Activated naive CD4-positive, alpha-beta T cell treated with anti-CD3 and anti-CD28 coated beads, Interleukin-2, amount 50 U/mL, for 24 hours (primary cell): ENCODE measurements at regions not wholly inside any gene's neighbourhood (a gene's known extent, or its start where the extent isn't known, plus 50 kb on each side); places are given as distances from the start of the nearest gene placed in this dataset.

Experiments
- H3K27ac Mint-ChIP-seq: one replicate; pipeline ENCODE4 v1.8.0; 2021; ENCODE audit warnings: mild to moderate bottlenecking, mixed read lengths
- H3K27me3 Mint-ChIP-seq: one replicate; pipeline ENCODE4 v1.8.0; 2021; ENCODE audit warnings: mixed read lengths
- H3K36me3 Mint-ChIP-seq: one replicate; pipeline ENCODE4 v1.8.0; 2021; ENCODE audit warnings: mixed read lengths
- H3K4me1 Mint-ChIP-seq: one replicate; pipeline ENCODE4 v1.8.0; 2021; ENCODE audit warnings: mixed read lengths
- H3K4me3 Mint-ChIP-seq: one replicate; pipeline ENCODE4 v1.8.0; 2021; ENCODE audit warnings: mild to moderate bottlenecking, mixed read lengths
- H3K9me3 Mint-ChIP-seq: one replicate; pipeline ENCODE4 v1.8.0; 2021; ENCODE audit warnings: mixed read lengths

GRCh38 chr7:81618396-81619014 lies 151.3 kb downstream of the HGF start:
- no peak overlapping the region for H3K4me3 Mint-ChIP-seq
- H3K27me3 Mint-ChIP-seq = no peaks in the 10 kb centered on the region
- H3K9me3 Mint-ChIP-seq = no peaks in the 10 kb centered on the region
- H3K36me3 Mint-ChIP-seq = no peaks in the 10 kb centered on the region
- H3K27ac Mint-ChIP-seq = no peak overlapping the region
- no peaks in the 10 kb centered on the region for H3K4me1 Mint-ChIP-seq

GRCh38 chr7:81616951-81617350 lies 152.9 kb downstream of the HGF start:
- Mint-ChIP-seq H3K27ac (no peak overlapping the region), H3K27me3 (no peaks in the 10 kb centered on the region), H3K4me1 (no peaks in the 10 kb centered on the region), H3K36me3 (no peaks in the 10 kb centered on the region), H3K4me3 (no peak overlapping the region), H3K9me3 (no peaks in the 10 kb centered on the region)

- Mint-ChIP-seq H3K9me3 (no peaks in the 10 kb centered on the region), H3K27me3 (no peaks in the 10 kb centered on the region), H3K4me1 (no peaks in the 10 kb centered on the region), H3K4me3 (no peak overlapping the region), H3K27ac (no peak overlapping the region), H3K36me3 (no peaks in the 10 kb centered on the region)
These were observed 158.0 kb downstream of the HGF start for GRCh38 chr7:81611805-81612204.

DNA sequence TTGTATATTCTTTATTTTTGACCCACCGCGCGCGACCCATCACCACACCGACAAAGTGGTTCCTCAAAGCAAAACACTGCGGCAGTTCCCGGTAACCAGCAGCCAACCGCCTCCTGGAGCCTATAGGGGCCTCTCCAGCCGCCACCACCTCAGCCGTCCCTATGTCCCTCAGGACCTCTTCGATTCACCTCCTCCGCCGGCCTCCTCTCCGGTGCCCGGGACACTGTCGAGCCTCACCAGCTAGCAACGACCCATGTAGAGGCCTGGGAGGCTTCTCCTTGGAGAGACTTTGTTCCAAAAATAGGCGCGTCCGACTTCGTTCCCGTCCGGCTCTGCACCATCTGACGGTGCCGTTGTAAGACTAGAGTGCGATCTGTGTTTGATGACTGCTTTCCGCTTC lies 158.8 kb downstream of the HGF start:
- Mint-ChIP-seq H3K4me3 (no peak overlapping the region), H3K27me3 (no peaks in the 10 kb centered on the region), H3K4me1 (no peaks in the 10 kb centered on the region), H3K36me3 (no peaks in the 10 kb centered on the region), H3K9me3 (no peaks in the 10 kb centered on the region), H3K27ac (no peak overlapping the region)

GRCh38 chr7:81608748-81609382 lies 161.0 kb downstream of the HGF start:
- Mint-ChIP-seq H3K4me1 (no peaks in the 10 kb centered on the region), H3K36me3 (no peaks in the 10 kb centered on the region), H3K27ac (no peak overlapping the region), H3K9me3 (no peaks in the 10 kb centered on the region), H3K27me3 (no peaks in the 10 kb centered on the region), H3K4me3 (no peak overlapping the region)

GRCh38 chr7:81607987-81608386 lies 161.9 kb downstream of the HGF start:
- Mint-ChIP-seq H3K36me3 (no peaks in the 10 kb centered on the region), H3K9me3 (no peaks in the 10 kb centered on the region), H3K4me1 (no peaks in the 10 kb centered on the region), H3K27ac (no peak overlapping the region), H3K27me3 (no peaks in the 10 kb centered on the region), H3K4me3 (no peak overlapping the region)

DNA sequence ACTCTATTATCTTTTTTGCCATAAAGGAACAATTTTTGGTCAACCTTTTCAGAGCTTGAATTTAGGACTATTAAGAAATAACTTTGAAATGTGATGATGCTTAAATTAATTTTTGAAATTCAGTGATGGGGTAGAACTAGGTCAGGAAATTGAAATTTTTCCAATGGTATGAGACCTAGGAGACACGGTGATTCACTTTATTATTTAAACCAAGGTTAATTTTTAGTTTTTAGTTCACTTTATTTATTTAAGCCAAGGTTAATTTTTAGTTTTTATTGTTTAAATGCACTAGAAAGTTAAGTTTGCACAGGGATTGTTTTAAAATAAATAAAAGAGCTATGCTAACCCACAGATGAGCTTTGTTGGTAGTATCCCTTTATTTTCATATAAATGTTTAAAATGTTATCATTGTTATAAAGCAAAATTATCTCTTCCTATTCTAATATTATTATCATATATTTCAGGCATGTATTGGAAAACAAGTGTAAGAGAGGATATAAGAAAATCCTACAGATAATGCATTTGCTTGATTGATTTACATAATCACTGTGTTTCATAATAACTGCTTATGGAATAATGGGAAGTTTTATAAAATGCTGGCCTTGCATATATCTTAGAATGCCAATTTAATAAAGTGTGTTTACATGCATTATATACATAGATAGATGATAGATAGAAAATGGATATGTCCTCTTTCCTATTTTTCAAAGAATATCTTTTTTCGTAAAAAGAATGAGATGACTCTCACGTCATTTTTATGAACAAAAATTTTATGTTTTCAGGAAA lies 163.6 kb downstream of the HGF start:
- Mint-ChIP-seq H3K4me3 (no peak overlapping the region), H3K27me3 (no peaks in the 10 kb centered on the region), H3K9me3 (no peaks in the 10 kb centered on the region), H3K4me1 (no peaks in the 10 kb centered on the region), H3K27ac (no peak overlapping the region), H3K36me3 (no peaks in the 10 kb centered on the region)

DNA sequence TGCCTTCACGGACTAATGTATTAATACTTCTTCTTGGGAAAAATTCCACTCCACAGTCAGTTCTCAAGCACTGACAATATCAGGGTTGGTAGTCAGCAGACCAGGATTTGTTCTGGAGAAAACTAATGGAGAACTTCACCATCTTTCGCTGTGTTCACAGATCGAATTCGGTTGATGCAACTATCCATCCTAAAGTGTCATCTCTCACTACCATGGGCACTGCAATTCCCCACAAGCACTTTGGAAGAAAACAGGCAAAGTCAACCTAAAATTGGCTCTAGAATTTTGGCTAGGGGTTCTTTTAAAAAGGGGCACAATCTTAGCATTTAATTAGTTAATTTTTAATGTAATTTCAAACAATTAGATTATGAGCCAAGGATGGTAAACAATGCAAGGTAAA lies 164.4 kb downstream of the HGF start:
- H3K36me3 Mint-ChIP-seq = no peaks in the 10 kb centered on the region
- no peaks in the 10 kb centered on the region for H3K9me3 Mint-ChIP-seq
- H3K4me3 Mint-ChIP-seq = no peak overlapping the region
- H3K27ac Mint-ChIP-seq = no peak overlapping the region
- no peaks in the 10 kb centered on the region for H3K4me1 Mint-ChIP-seq
- H3K27me3 Mint-ChIP-seq = no peaks in the 10 kb centered on the region

GRCh38 chr7:81604808-81605174 lies 165.1 kb downstream of the HGF start:
- Mint-ChIP-seq H3K27ac (no peak overlapping the region), H3K4me1 (no peaks in the 10 kb centered on the region), H3K36me3 (no peaks in the 10 kb centered on the region), H3K27me3 (no peaks in the 10 kb centered on the region), H3K4me3 (no peak overlapping the region), H3K9me3 (no peaks in the 10 kb centered on the region)

DNA sequence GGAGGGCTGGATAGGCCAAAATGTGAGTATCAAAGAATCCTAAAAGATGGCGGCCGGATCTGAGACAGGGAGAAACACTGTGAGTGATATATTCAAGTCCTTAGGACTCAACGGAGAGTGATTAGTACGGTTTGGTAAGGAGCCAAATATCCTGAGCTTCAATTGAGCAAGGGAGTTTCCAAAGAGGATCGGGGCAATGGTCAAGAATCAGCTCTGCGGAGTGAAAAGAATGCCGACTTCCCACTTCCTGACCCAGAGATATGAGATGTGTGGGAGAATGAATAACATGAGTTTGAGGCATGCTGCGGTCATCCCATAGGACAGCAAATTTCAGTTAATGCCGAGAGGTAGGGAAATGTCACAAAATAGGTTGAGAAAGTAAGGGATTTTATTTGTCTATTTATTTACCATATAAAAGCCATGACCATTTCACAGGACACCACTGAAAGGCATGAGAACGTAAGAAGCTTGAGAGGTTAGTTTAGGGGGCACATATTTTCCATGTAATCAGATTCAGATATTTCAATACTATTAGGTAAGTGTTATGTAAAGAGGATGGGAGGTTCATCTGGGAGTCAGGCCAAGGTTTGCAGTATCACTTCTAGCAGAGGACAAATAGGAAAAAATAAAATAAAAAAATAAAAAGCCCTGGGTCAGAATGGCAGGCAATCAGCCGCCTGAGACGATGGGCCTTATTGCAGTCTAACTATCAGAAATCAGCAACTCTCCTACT lies 165.6 kb downstream of the HGF start:
- Mint-ChIP-seq H3K4me1 (no peaks in the 10 kb centered on the region), H3K9me3 (no peaks in the 10 kb centered on the region), H3K36me3 (no peaks in the 10 kb centered on the region), H3K27ac (no peak overlapping the region), H3K4me3 (no peak overlapping the region), H3K27me3 (no peaks in the 10 kb centered on the region)

DNA sequence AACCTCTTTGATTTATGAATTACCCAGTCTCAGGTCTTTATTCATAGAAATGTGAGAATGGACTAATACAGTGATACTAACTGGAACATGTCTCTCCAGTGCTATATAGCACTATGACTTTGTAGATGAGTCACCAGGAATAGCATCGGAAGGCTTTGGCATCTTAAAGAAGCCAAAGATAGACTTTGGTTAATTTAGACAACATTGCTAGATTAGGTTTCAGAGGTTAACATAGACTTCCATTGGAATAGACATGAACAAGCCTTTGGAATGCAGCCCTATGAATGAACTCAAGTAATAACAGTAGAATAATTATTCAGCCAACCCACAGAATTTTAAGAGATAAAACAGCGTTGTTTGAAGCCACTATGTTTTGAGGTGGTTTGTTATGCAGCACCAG lies 169.2 kb downstream of the HGF start:
- Mint-ChIP-seq H3K9me3 (no peaks in the 10 kb centered on the region), H3K27me3 (no peaks in the 10 kb centered on the region), H3K4me1 (no peaks in the 10 kb centered on the region), H3K27ac (no peak overlapping the region), H3K4me3 (no peak overlapping the region), H3K36me3 (no peaks in the 10 kb centered on the region)

- Mint-ChIP-seq H3K4me1 (no peaks in the 10 kb centered on the region), H3K9me3 (no peaks in the 10 kb centered on the region), H3K27me3 (no peaks in the 10 kb centered on the region), H3K27ac (no peak overlapping the region), H3K36me3 (no peaks in the 10 kb centered on the region), H3K4me3 (no peak overlapping the region)
These were observed 170.9 kb downstream of the HGF start for GRCh38 chr7:81598951-81599350.

DNA sequence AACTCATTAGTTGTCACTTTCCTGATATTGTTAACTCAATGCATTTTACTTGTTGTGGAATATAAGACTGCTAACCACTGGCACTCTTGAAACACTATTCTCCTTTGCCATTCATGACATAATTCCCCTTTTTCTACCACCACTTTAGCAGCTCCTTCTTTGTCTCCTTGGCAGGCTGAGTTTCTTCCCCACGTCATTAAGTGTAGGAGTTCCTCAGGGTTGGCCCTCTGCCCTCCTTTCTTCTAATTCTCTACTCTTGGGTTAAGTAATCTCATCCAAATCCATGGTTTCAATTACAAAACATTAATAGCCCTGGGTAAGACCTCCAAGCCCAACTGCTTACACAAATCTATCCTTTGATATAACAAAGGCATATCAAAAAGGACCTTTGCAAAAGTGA lies 175.1 kb downstream of the HGF start:
- Mint-ChIP-seq H3K9me3 (no peaks in the 10 kb centered on the region), H3K4me1 (no peaks in the 10 kb centered on the region), H3K27ac (no peak overlapping the region), H3K27me3 (no peaks in the 10 kb centered on the region), H3K4me3 (no peak overlapping the region), H3K36me3 (no peaks in the 10 kb centered on the region)

DNA sequence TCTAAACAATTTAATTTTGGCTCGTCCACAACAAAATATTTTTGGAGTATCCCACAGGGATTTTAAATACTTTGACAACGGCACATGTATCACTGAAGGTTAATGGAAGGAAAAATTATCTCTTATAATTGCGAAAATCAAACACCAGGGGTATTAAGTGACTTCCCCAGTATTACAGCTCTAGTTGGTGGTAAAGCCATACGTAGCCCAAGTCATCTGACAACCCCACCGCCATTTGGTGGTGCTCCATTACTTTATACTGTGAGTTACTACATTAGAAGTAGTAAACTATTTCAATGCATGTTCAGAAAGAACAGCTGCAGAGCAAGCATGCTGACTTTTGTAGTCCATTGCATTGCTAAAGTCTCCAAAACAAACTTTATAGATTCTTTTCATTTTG lies 179.7 kb downstream of the HGF start:
- H3K27me3 Mint-ChIP-seq = no peaks in the 10 kb centered on the region
- H3K4me1 Mint-ChIP-seq = no peaks in the 10 kb centered on the region
- H3K9me3 Mint-ChIP-seq = no peaks in the 10 kb centered on the region
- H3K27ac Mint-ChIP-seq = no peak overlapping the region
- no peaks in the 10 kb centered on the region for H3K36me3 Mint-ChIP-seq
- H3K4me3 Mint-ChIP-seq = no peak overlapping the region

DNA sequence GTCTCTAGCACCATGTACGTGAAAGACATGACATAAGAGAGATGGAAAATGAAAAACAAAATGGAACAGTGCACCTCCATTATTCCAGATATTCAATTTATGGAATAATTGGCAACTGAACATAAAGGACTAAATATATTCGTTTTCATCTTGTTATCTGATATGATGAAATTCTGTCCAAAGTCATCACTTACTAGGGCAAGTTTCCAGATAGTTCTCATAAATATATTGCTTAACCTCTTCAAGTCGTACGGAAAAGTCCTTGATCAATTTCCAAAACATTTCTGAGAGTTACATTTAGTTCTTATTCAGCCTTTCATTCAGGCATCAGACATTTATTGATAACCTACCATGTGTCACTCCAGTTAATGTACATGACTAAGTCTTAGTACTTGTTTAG lies 185.2 kb downstream of the HGF start:
- H3K4me3 Mint-ChIP-seq = no peak overlapping the region
- H3K27me3 Mint-ChIP-seq = no peaks in the 10 kb centered on the region
- H3K4me1 Mint-ChIP-seq = no peaks in the 10 kb centered on the region
- H3K36me3 Mint-ChIP-seq = no peaks in the 10 kb centered on the region
- H3K9me3 Mint-ChIP-seq = peaks cover 7% of the 10 kb centered on the region
- no peak overlapping the region for H3K27ac Mint-ChIP-seq
